H1 (cell line): ENCODE measurements at regions not wholly inside any gene's neighbourhood (a gene's known extent, or its start where the extent isn't known, plus 50 kb on each side); places are given as distances from the start of the nearest gene placed in this dataset.

Experiments
- CTCF ChIA-PET: fragments of 300-600 bp; sonication (Branson Sonifier 250); formaldehyde crosslinking; loops from one replicate; lab custom pipeline; 2021; ENCODE audit not compliant: partially characterized antibody; lab: Charles Lee
- POLR2A ChIA-PET: fragments of 300-600 bp; sonication (Branson Sonifier 250); formaldehyde crosslinking; loops from one replicate; lab custom pipeline; 2021; ENCODE audit warnings: inconsistent platforms; ENCODE audit not compliant: partially characterized antibody; lab: Charles Lee
- DNase-seq, 2 experiments: peaks; one replicate each; pipeline versions ENCODE4 v3.0.0 to v3.0.0-alpha.2; 2010 to 2022; ENCODE audit warnings: low spot score in 2 of 2, low read depth in 1 of 2, mixed read lengths in 1 of 2
- FAIRE-seq: peaks from 2 replicates; lab custom pipeline; 2011; peaks lifted over from hg19 to GRCh38; lab: Jason Lieb, UNC
- H2AFZ ChIP-seq: 2 replicates; pipeline ENCODE4 v1.8.1; 2012; ENCODE audit warnings: low read length, inconsistent platforms
- H2AK5ac ChIP-seq: 2 replicates; pipeline ENCODE4 v1.6.1; 2013; ENCODE audit warnings: low read depth, low read length
- H2BK120ac ChIP-seq: replicated peaks from 2 replicates; pipeline ENCODE3; 2013; ENCODE audit warnings: low read depth, low read length, inconsistent platforms
- H2BK12ac ChIP-seq: 2 replicates; pipeline ENCODE4 v1.6.1; 2013; ENCODE audit warnings: low read depth, low read length
- H2BK15ac ChIP-seq: 2 replicates; pipeline ENCODE4 v1.6.1; 2013; ENCODE audit warnings: low read length
- H2BK20ac ChIP-seq: 2 replicates; pipeline ENCODE4 v1.6.1; 2013; ENCODE audit warnings: low read length
- H2BK5ac ChIP-seq: 2 replicates; pipeline ENCODE4 v1.6.1; 2013; ENCODE audit warnings: low read depth, low read length
- H3K14ac ChIP-seq: 2 replicates; pipeline ENCODE4 v1.6.1; 2013; ENCODE audit warnings: inconsistent platforms; ENCODE audit not compliant: insufficient read length
- H3K18ac ChIP-seq: 2 replicates; pipeline ENCODE4 v1.6.1; 2013; ENCODE audit warnings: low read length; ENCODE audit errors: extremely low read depth
- H3K23ac ChIP-seq: 2 replicates; pipeline ENCODE4 v1.6.1; 2013; ENCODE audit warnings: inconsistent platforms; ENCODE audit not compliant: insufficient read length
- H3K23me2 ChIP-seq: 2 replicates; pipeline ENCODE4 v1.6.1; 2013; ENCODE audit warnings: low read depth, low read length
- H3K27ac ChIP-seq: 2 replicates; pipeline ENCODE4 v1.6.1; 2011; ENCODE audit warnings: low read depth, low read length, inconsistent platforms
- H3K27me3 ChIP-seq, 4 experiments: replicated peaks in 1 of 4; 1 replicate in 1 of 4; 2 replicates in 3 of 4; pipeline versions ENCODE4 v1.6.1 to v1.8.1; 2011 to 2013; ENCODE audit warnings: low read length in 3 of 4, mild to moderate bottlenecking in 3 of 4, inconsistent platforms in 2 of 4, mixed read lengths in 2 of 4, moderate library complexity in 1 of 4; ENCODE audit not compliant: control insufficient read depth in 3 of 4, insufficient read depth in 3 of 4; ENCODE audit errors: extremely low read depth in 1 of 4
- H3K36me3 ChIP-seq, 4 experiments: 2 replicates each; pipeline versions ENCODE4 v1.6.1 to v1.8.1; 2011 to 2013; ENCODE audit warnings: mild to moderate bottlenecking in 4 of 4, low read length in 3 of 4, moderate library complexity in 2 of 4, control low read depth in 1 of 4, inconsistent platforms in 1 of 4; ENCODE audit not compliant: insufficient read depth in 4 of 4, control insufficient read depth in 2 of 4
- H3K4ac ChIP-seq: replicated peaks from 2 replicates; pipeline ENCODE3; 2013; ENCODE audit warnings: low read length, low read depth, mixed read lengths, inconsistent platforms; ENCODE audit not compliant: insufficient read length
- H3K4me1 ChIP-seq, 4 experiments: replicated peaks in 1 of 4; 1 replicate in 1 of 4; 2 replicates in 3 of 4; pipeline versions ENCODE4 v1.6.1 to v1.8.1; 2011 to 2013; ENCODE audit warnings: low read length in 3 of 4, inconsistent platforms in 2 of 4, mixed read lengths in 1 of 4; ENCODE audit not compliant: insufficient read depth in 4 of 4, control insufficient read depth in 3 of 4
- H3K4me2 ChIP-seq, 2 experiments: 2 replicates each; pipeline versions ENCODE4 v1.6.1 to v1.8.1; 2011 to 2013; ENCODE audit warnings: low read depth in 2 of 2, low read length in 2 of 2, control low read depth in 1 of 2, inconsistent platforms in 1 of 2, mild to moderate bottlenecking in 1 of 2; ENCODE audit not compliant: insufficient read depth in 1 of 2
- H3K4me3 ChIP-seq, 4 experiments: fragments of 200-600, 300-600 bp in 1 of 4; sonication (generic), shearing (Covaris generic), sonication (Bioruptor Twin) in 1 of 4; 2 replicates each; pipeline versions ENCODE4 v1.5.1 to v1.8.1; 2011 to 2016; ENCODE audit warnings: low read length in 4 of 4, low read depth in 3 of 4, control low read depth in 2 of 4, inconsistent platforms in 2 of 4, mild to moderate bottlenecking in 2 of 4, mixed read lengths in 1 of 4, moderate library complexity in 1 of 4; ENCODE audit not compliant: insufficient read depth in 2 of 4; ENCODE audit errors: extremely low read depth in 1 of 4
- H3K56ac ChIP-seq: replicated peaks from 2 replicates; pipeline ENCODE3; 2013; ENCODE audit warnings: low read depth, mild to moderate bottlenecking, mixed read lengths, low read length, inconsistent platforms; ENCODE audit not compliant: insufficient read length
- H3K79me1 ChIP-seq: 2 replicates; pipeline ENCODE4 v1.6.1; 2013; ENCODE audit warnings: low read depth, low read length, control low read depth
- H3K79me2 ChIP-seq, 2 experiments: 2 replicates each; pipeline versions ENCODE4 v1.6.1 to v1.8.1; 2012 to 2013; ENCODE audit warnings: low read length in 2 of 2, mild to moderate bottlenecking in 2 of 2, inconsistent platforms in 1 of 2; ENCODE audit not compliant: insufficient read depth in 2 of 2, control insufficient read depth in 1 of 2
- H3K9ac ChIP-seq, 4 experiments: replicated peaks in 1 of 4; 1 replicate in 1 of 4; 2 replicates in 3 of 4; pipeline versions ENCODE4 v1.6.1 to v1.8.1; 2011 to 2013; ENCODE audit warnings: low read depth in 3 of 4, low read length in 3 of 4, control low read depth in 2 of 4, mild to moderate bottlenecking in 2 of 4, moderate library complexity in 2 of 4, inconsistent platforms in 1 of 4; ENCODE audit errors: extremely low read depth in 1 of 4
- H3K9me3 ChIP-seq, 2 experiments: 2 replicates each; pipeline versions ENCODE4 v1.6.1 to v1.8.1; 2012 to 2013; ENCODE audit warnings: mild to moderate bottlenecking in 2 of 2, moderate library complexity in 2 of 2, control low read depth in 1 of 2, inconsistent platforms in 1 of 2, low read depth in 1 of 2, low read length in 1 of 2, mixed read lengths in 1 of 2; ENCODE audit not compliant: insufficient read depth in 2 of 2
- H4K20me1 ChIP-seq, 2 experiments: replicated peaks in 1 of 2; 2 replicates each; pipeline versions ENCODE3 to v1.8.1; 2011 to 2013; ENCODE audit warnings: inconsistent platforms in 2 of 2, low read length in 2 of 2, mild to moderate bottlenecking in 1 of 2; ENCODE audit not compliant: insufficient read depth in 2 of 2, control insufficient read depth in 1 of 2
- H4K5ac ChIP-seq: 2 replicates; pipeline ENCODE4 v1.6.1; 2013; ENCODE audit warnings: low read length, low read depth, mixed read lengths, inconsistent platforms; ENCODE audit not compliant: insufficient read length
- H4K8ac ChIP-seq: 2 replicates; pipeline ENCODE4 v1.8.0; 2013; ENCODE audit warnings: mild to moderate bottlenecking, moderate library complexity, low read length, inconsistent platforms; ENCODE audit not compliant: insufficient read depth; ENCODE audit errors: extremely low read depth
- H4K91ac ChIP-seq: replicated peaks from 2 replicates; pipeline ENCODE3; 2013; ENCODE audit warnings: low read length, mixed read lengths, inconsistent platforms; ENCODE audit not compliant: insufficient read length
- ATF3 ChIP-seq: IDR thresholded peaks from 2 replicates; pipeline ENCODE4 v1.6.1; 2011; ENCODE audit warnings: low read depth, mild to moderate bottlenecking, low read length; ENCODE audit not compliant: insufficient read depth
- BACH1 ChIP-seq: IDR thresholded peaks from 2 replicates; pipeline ENCODE4 v1.6.1; 2012; ENCODE audit warnings: low read length, improper control_type of control experiment
- BCL11A ChIP-seq, 2 experiments: IDR thresholded peaks; one replicate each; pipeline ENCODE4 v1.6.1; 2011; ENCODE audit warnings: low read depth in 2 of 2, low read length in 2 of 2, mild to moderate bottlenecking in 2 of 2
- CHD1 ChIP-seq: IDR thresholded peaks from 2 replicates; pipeline ENCODE4 v1.6.1; 2012; ENCODE audit warnings: low read depth, low read length, improper control_type of control experiment
- CTCF ChIP-seq, 3 experiments: IDR thresholded peaks; 1 replicate in 2 of 3; 2 replicates in 1 of 3; pipeline versions ENCODE4 v1.5.1 to v1.6.1; 2011; ENCODE audit warnings: low read length in 3 of 3, mild to moderate bottlenecking in 3 of 3, inconsistent platforms in 2 of 3, low read depth in 1 of 3, moderate library complexity in 1 of 3; ENCODE audit not compliant: insufficient read depth in 1 of 3; ENCODE audit errors: control extremely low read depth in 1 of 3
- POLR2A ChIP-seq, 2 experiments: IDR thresholded peaks; 1 replicate in 1 of 2; 2 replicates in 1 of 2; pipeline ENCODE4 v1.6.1; 2011; ENCODE audit warnings: low read depth in 2 of 2, low read length in 2 of 2, mild to moderate bottlenecking in 2 of 2; ENCODE audit errors: control extremely low read depth in 1 of 2
- SIRT6 ChIP-seq: IDR thresholded peaks from one replicate; pipeline ENCODE4 v1.7.1; 2012; ENCODE audit warnings: low read length, inconsistent platforms
- SUZ12 ChIP-seq: fragments of 200-600 bp; sonication (generic); IDR thresholded peaks from 2 replicates; pipeline ENCODE4 v1.6.1; 2012; ENCODE audit warnings: mild to moderate bottlenecking, inconsistent platforms, low read length, moderate library complexity, mixed read lengths
- TAF7 ChIP-seq: optimal IDR thresholded peaks from 2 replicates; pipeline ENCODE3; 2011; ENCODE audit warnings: low read depth, mild to moderate bottlenecking, inconsistent platforms, low read length, moderate library complexity, borderline replicate concordance
- TBP ChIP-seq: IDR thresholded peaks from 2 replicates; pipeline ENCODE4 v1.6.1; 2011; ENCODE audit warnings: low read depth, low read length, improper control_type of control experiment
- USF2 ChIP-seq: IDR thresholded peaks from 2 replicates; pipeline ENCODE4 v1.6.1; 2011; ENCODE audit warnings: low read length, improper control_type of control experiment
- WGBS, 2 experiments: shearing (Covaris generic) in 1 of 2; methylation state at CpG; one replicate each; pipeline versions ENCODE4 v1.1.6 to v1.1.7; 2013 to 2015; ENCODE audit warnings: low lambda C conversion rate in 2 of 2, mixed read lengths in 2 of 2, inconsistent platforms in 1 of 2, low coverage in 1 of 2, missing lambda C conversion rate in 1 of 2; ENCODE audit not compliant: insufficient replicate concordance in 2 of 2, insufficient coverage in 1 of 2, insufficient read length in 1 of 2; ENCODE audit errors: extremely low coverage in 1 of 2, missing lambda C conversion rate in 1 of 2; 5-methylcytosine and 5-hydroxymethylcytosine counted together

GRCh38 chr2:220949466-220949865 lies 622.6 kb downstream of the EPHA4 start:
- WGBS, 2 experiments = 67% methylated on average over 3 of the region's 3 CpGs; no CpG with 5 or more reads in 1 of the 2 experiments
- Histone ChIP-seq H3K18ac (no peak overlapping the region), H3K56ac (no peak overlapping the region), H3K79me1 (no peaks in the 10 kb centered on the region), H3K27me3 (no peaks in the 10 kb centered on the region), H3K4me2 (peak overlapping the region in 1 of 2 experiments; percentile 3; a peak in 1 of 4 replicates), H3K36me3 (no peaks in the 10 kb centered on the region), H3K4me1 (peaks cover 5 to 12% (median 6%) of the 10 kb centered on the region in 4 experiments; a peak in 5 of 7 replicates), H4K91ac (no peak overlapping the region), H2AK5ac (no peak overlapping the region), H3K23ac (no peak overlapping the region), H3K9me3 (no peaks in the 10 kb centered on the region), H2BK120ac (no peak overlapping the region), H4K20me1 (no peaks in the 10 kb centered on the region), H2AFZ (peak overlapping the region; percentile 40; the same call in 1 of the 2 replicates), H2BK15ac (no peak overlapping the region), H3K4me3 (no peak overlapping the region; a peak in 1 of 8 replicates), H3K14ac (no peak overlapping the region), H2BK5ac (no peak overlapping the region), H2BK20ac (no peak overlapping the region), H3K4ac (no peak overlapping the region), H4K8ac (no peak overlapping the region), H3K79me2 (no peaks in the 10 kb centered on the region), H3K27ac (no peak overlapping the region), H2BK12ac (no peak overlapping the region), H3K9ac (no peak overlapping the region), H4K5ac (no peak overlapping the region), H3K23me2 (no peaks in the 10 kb centered on the region)
- no peak for FAIRE-seq
- no peak for DNase-seq
- no peak for TF ChIP-seq ATF3
- no peak for TF ChIP-seq TAF7
- no peak for TF ChIP-seq USF2
- no peak for TF ChIP-seq TBP
- no peak for TF ChIP-seq BACH1
- TF ChIP-seq CTCF (IDR thresholded peaks at IDR 0.05; ENCODE audit: control extremely low read depth in 1 of 3, insufficient read depth in 1 of 3, low read depth in 1 of 3, low read length in 3 of 3) = no peak
- no peak for TF ChIP-seq POLR2A (IDR thresholded peaks at IDR 0.05; ENCODE audit: control extremely low read depth in 1 of 2, low read depth in 2 of 2, low read length in 2 of 2)
- no peak for TF ChIP-seq BCL11A (IDR thresholded peaks at IDR 0.05; ENCODE audit: low read depth in 2 of 2, low read length in 2 of 2)
- TF ChIP-seq CHD1 = no peak
- no peak for TF ChIP-seq SUZ12
- TF ChIP-seq SIRT6 = no peak
- POLR2A ChIA-PET = interaction anchor here (1.1 to 1.3 kb wide), 2 partner anchors 14 to 18 kb away, joined by 3 to 4 read pairs; no protein-coding TSS in a partner anchor
- CTCF ChIA-PET = no interaction called here
